ENCODE measurements at regions not wholly inside any gene's neighbourhood (a gene's known extent, or its start where the extent isn't known, plus 50 kb on each side); places are given as distances from the start of the nearest gene placed in this dataset.

- TF ChIP-seq CTCF (optimal IDR thresholded peaks at IDR 0.05 in 1 of 3, IDR thresholded peaks at IDR 0.05 in 1 of 3, conservative IDR thresholded peaks at IDR 0.05 in 1 of 3; ENCODE audit: extremely low read depth in 1 of 3, insufficient read depth in 2 of 3, low read length in 3 of 3) (no peak), EZH2 (IDR thresholded peaks at IDR 0.05; ENCODE audit: low read length) (no peak)
These were observed 80.4 kb upstream of the C1orf87 start for GRCh38 chr1:60153961-60154360.

All from keratinocyte (primary cell).